ENCODE measurements at regions not wholly inside any gene's neighbourhood (a gene's known extent, or its start where the extent isn't known, plus 50 kb on each side); places are given as distances from the start of the nearest gene placed in this dataset.
"Not testable (repeated sequence)": the region's sequence is repeated elsewhere in the genome, so short reads cannot be mapped to it uniquely, and the experiment has no call there.

- no peak for DNase-seq (ENCODE audit: low spot score)
Measured at GRCh38 chr6:1230689-1231605, 81.0 kb upstream of the FOXQ1 start.

- no peak for DNase-seq (ENCODE audit: low spot score)
Measured at GRCh38 chr6:1230281-1230680, 81.6 kb upstream of the FOXQ1 start.

GRCh38 chr6:1229808-1230207, 82.1 kb upstream of the FOXQ1 start:
- no peak for DNase-seq (ENCODE audit: low spot score)

- no peak for DNase-seq (ENCODE audit: low spot score)
Measured at GRCh38 chr6:1229301-1229700, 82.6 kb upstream of the FOXQ1 start.

GRCh38 chr6:1228754-1229191, 83.1 kb upstream of the FOXQ1 start:
- DNase-seq (ENCODE audit: low spot score), result no peak

GRCh38 chr6:1227935-1228753, 83.8 kb upstream of the FOXQ1 start:
- DNase-seq (ENCODE audit: low spot score), result no peak

- no peak for DNase-seq (ENCODE audit: low spot score)
Measured at GRCh38 chr6:1227600-1227934, 84.3 kb upstream of the FOXQ1 start.

GRCh38 chr6:1226277-1227099, 85.4 kb upstream of the FOXQ1 start:
- DNase-seq (ENCODE audit: low spot score), result peak; percentile 39

GRCh38 chr6:1224514-1224913, 87.4 kb upstream of the FOXQ1 start:
- no peak for DNase-seq (ENCODE audit: low spot score)

GRCh38 chr6:1222728-1223595, 88.9 kb upstream of the FOXQ1 start:
- no peak for DNase-seq (ENCODE audit: low spot score)

GRCh38 chr6:1217396-1217795, 94.5 kb upstream of the FOXQ1 start:
- no peak for DNase-seq (ENCODE audit: low spot score)

- DNase-seq (ENCODE audit: low spot score), result no peak
Measured at GRCh38 chr6:1216488-1216974, 95.4 kb upstream of the FOXQ1 start.

- DNase-seq (ENCODE audit: low spot score), result no peak
Measured at GRCh38 chr6:1215884-1216487, 95.9 kb upstream of the FOXQ1 start.

- DNase-seq (ENCODE audit: low spot score), result no peak
Measured at GRCh38 chr6:1215023-1215422, 96.9 kb upstream of the FOXQ1 start.

GRCh38 chr6:1212919-1213318, 99.0 kb upstream of the FOXQ1 start:
- DNase-seq (ENCODE audit: low spot score), result no peak

- DNase-seq (ENCODE audit: low spot score), result not testable (repeated sequence)
Measured at GRCh38 chr6:1212138-1212537, 99.8 kb upstream of the FOXQ1 start.

GRCh38 chr6:1210631-1211030, 101.3 kb upstream of the FOXQ1 start:
- not testable (repeated sequence) for DNase-seq (ENCODE audit: low spot score)

GRCh38 chr6:1208876-1209275, 103.0 kb upstream of the FOXQ1 start:
- DNase-seq (ENCODE audit: low spot score), result no peak

GRCh38 chr6:1203546-1203945, 108.4 kb upstream of the FOXQ1 start:
- DNase-seq (ENCODE audit: low spot score), result no peak

- DNase-seq (ENCODE audit: low spot score), result no peak
Measured at GRCh38 chr6:1202201-1202600, 109.7 kb upstream of the FOXQ1 start.
